ENCODE measurements at regions not wholly inside any gene's neighbourhood (a gene's known extent, or its start where the extent isn't known, plus 50 kb on each side); places are given as distances from the start of the nearest gene placed in this dataset.
"Not testable (repeated sequence)": the region's sequence is repeated elsewhere in the genome, so short reads cannot be mapped to it uniquely, and the experiment has no call there.

- no peaks in the 10 kb centered on the region for H3K36me3 ChIP-seq
- no peaks in the 10 kb centered on the region for H3K4me1 ChIP-seq
- DNase-seq (no peak), ATAC-seq (no peak)
- H3K27ac ChIP-seq = no peak overlapping the region
- in situ Hi-C loops (cut with MboI; ENCODE audit: low sequenced_read_pairs in 4 of 4) (no loop called here), intact Hi-C loops (cut with DNase I; ENCODE audit: low total_unique reads) (no loop called here)
- no peaks in the 10 kb centered on the region for H3K9me3 ChIP-seq
- no peaks in the 10 kb centered on the region for H3K27me3 ChIP-seq
- TF ChIP-seq CTCF (IDR thresholded peaks at IDR 0.05 in 4 of 5, conservative IDR thresholded peaks at IDR 0.05 in 1 of 5) (no peak), POLR2A (IDR thresholded peaks at IDR 0.05) (no peak)
- no peak overlapping the region for H3K4me3 ChIP-seq
These were observed 827.6 kb upstream of the B3GALT2 start for GRCh38 chr1:194014014-194014413.

- Histone ChIP-seq H3K4me3 (no peak overlapping the region), H3K27me3 (no peaks in the 10 kb centered on the region), H3K4me1 (no peaks in the 10 kb centered on the region), H3K36me3 (no peaks in the 10 kb centered on the region), H3K27ac (no peak overlapping the region), H3K9me3 (no peaks in the 10 kb centered on the region)
- in situ Hi-C loops (cut with MboI; ENCODE audit: low sequenced_read_pairs in 4 of 4) (no loop called here), intact Hi-C loops (cut with DNase I; ENCODE audit: low total_unique reads) (no loop called here)
- TF ChIP-seq POLR2A (IDR thresholded peaks at IDR 0.05) = no peak
- no peak for TF ChIP-seq CTCF (IDR thresholded peaks at IDR 0.05 in 4 of 5, conservative IDR thresholded peaks at IDR 0.05 in 1 of 5)
- ATAC-seq (no peak), DNase-seq (no peak)
These were observed 827.1 kb upstream of the B3GALT2 start for GRCh38 chr1:194013561-194013960.

GRCh38 chr1:194004146-194004545 lies 817.7 kb upstream of the B3GALT2 start:
- ATAC-seq (no peak), DNase-seq (no peak)
- Histone ChIP-seq H3K27me3 (no peaks in the 10 kb centered on the region), H3K4me1 (no peaks in the 10 kb centered on the region), H3K9me3 (no peaks in the 10 kb centered on the region), H3K4me3 (no peak overlapping the region), H3K36me3 (no peaks in the 10 kb centered on the region), H3K27ac (no peak overlapping the region)
- intact Hi-C loops (cut with DNase I; ENCODE audit: low total_unique reads) = no loop called here
- TF ChIP-seq CTCF (IDR thresholded peaks at IDR 0.05 in 4 of 5, conservative IDR thresholded peaks at IDR 0.05 in 1 of 5) (no peak), POLR2A (IDR thresholded peaks at IDR 0.05) (no peak)
- in situ Hi-C loops (cut with MboI; ENCODE audit: low sequenced_read_pairs in 4 of 4) = no loop called here

GRCh38 chr1:194001726-194002350 lies 815.4 kb upstream of the B3GALT2 start:
- ATAC-seq; DNase-seq; H3K4me1 ChIP-seq; H3K27me3 ChIP-seq; intact Hi-C loops (cut with DNase I; ENCODE audit: low total_unique reads); in situ Hi-C loops (cut with MboI; ENCODE audit: low sequenced_read_pairs in 4 of 4); H3K4me3 ChIP-seq; H3K9me3 ChIP-seq; H3K27ac ChIP-seq; H3K36me3 ChIP-seq: not testable (repeated sequence)

- Histone ChIP-seq H3K9me3 (peaks cover 0 to 5% (median 0%) of the 10 kb centered on the region in 3 donors), H3K36me3 (no peaks in the 10 kb centered on the region), H3K27ac (no peak overlapping the region), H3K4me3 (no peak overlapping the region), H3K4me1 (no peaks in the 10 kb centered on the region), H3K27me3 (no peaks in the 10 kb centered on the region)
- ATAC-seq (no peak), DNase-seq (no peak)
- TF ChIP-seq POLR2A (IDR thresholded peaks at IDR 0.05) (no peak), CTCF (IDR thresholded peaks at IDR 0.05 in 4 of 5, conservative IDR thresholded peaks at IDR 0.05 in 1 of 5) (no peak)
- in situ Hi-C loops (cut with MboI; ENCODE audit: low sequenced_read_pairs in 4 of 4) = no loop called here
- intact Hi-C loops (cut with DNase I; ENCODE audit: low total_unique reads) = no loop called here
These were observed 802.5 kb upstream of the B3GALT2 start for GRCh38 chr1:193988885-193989284.
